Central memory CD8-positive, alpha-beta T cell (primary cell): ENCODE measurements at regions not wholly inside any gene's neighbourhood (a gene's known extent, or its start where the extent isn't known, plus 50 kb on each side); places are given as distances from the start of the nearest gene placed in this dataset.
"Not testable (repeated sequence)": the region's sequence is repeated elsewhere in the genome, so short reads cannot be mapped to it uniquely, and the experiment has no call there.

ENCODE experiments used
- ATAC-seq: fragments of 150-1000 bp; cut with Tn5 transposase; replicated peaks from 2 replicates; pipeline ENCODE4 v1.10.0; 2022; ENCODE audit warnings: mild to moderate bottlenecking, moderate FRiP score, moderate number of reproducible peaks; ENCODE audit not compliant: poor library complexity, severe bottlenecking; ENCODE audit errors: extremely low read depth
- DNase-seq, 2 donors: peaks; one replicate each; pipeline ENCODE4 v3.0.0; 2021; ENCODE audit warnings: low spot score in 2 of 2
- H3K27ac Mint-ChIP-seq: one replicate; pipeline ENCODE4 v1.8.0; 2022; ENCODE audit warnings: low read depth, mild to moderate bottlenecking, moderate library complexity, mixed read lengths
- H3K27me3 Mint-ChIP-seq: one replicate; pipeline ENCODE4 v1.8.0; 2022; ENCODE audit warnings: mixed read lengths
- H3K36me3 Mint-ChIP-seq: one replicate; pipeline ENCODE4 v1.8.0; 2022; ENCODE audit warnings: mild to moderate bottlenecking, moderate library complexity, mixed read lengths; ENCODE audit not compliant: insufficient read depth
- H3K4me1 Mint-ChIP-seq: one replicate; pipeline ENCODE4 v1.8.0; 2022; ENCODE audit warnings: mixed read lengths
- H3K4me3 Mint-ChIP-seq: one replicate; pipeline ENCODE4 v1.8.0; 2022; ENCODE audit warnings: mild to moderate bottlenecking, moderate library complexity, mixed read lengths
- H3K9me3 Mint-ChIP-seq: one replicate; pipeline ENCODE4 v1.8.0; 2022; ENCODE audit warnings: mixed read lengths

DNA sequence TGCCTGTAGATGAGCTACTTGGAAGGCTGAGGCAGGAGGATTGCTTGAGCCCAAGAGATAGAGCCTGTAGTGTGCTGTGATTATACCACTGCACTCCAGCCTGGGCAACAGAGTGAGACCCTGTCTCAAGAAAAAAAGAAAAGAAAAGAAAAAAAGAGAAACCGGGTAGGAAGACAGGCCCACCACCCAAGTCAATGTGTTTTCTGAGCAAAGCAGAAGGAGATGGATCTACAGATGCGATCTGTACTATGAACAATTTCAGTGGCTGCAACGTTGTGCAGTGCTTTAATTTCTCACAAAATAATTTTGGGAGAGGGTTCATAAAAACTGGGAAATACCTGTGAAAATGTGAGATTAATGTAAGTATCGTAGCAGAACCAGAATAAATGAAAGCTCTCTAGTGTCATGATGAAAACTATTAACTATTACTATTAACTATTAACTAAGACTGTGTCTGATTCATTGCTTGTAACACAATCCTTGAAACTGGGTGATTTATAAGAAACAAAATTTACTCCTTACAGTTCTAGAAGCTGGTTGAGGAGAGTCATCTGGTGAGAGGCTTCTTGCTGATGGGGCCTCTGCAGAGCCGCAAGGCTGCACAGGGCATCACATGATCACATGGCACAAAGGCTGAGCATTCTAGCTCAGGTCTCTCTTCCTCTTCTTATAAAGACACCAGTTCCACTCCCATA lies 233.1 kb upstream of the ZNF217 start:
- Mint-ChIP-seq H3K4me3 (no peak overlapping the region), H3K27ac (peak overlapping the region; percentile 61), H3K4me1 (peaks cover 48% of the 10 kb centered on the region), H3K9me3 (no peaks in the 10 kb centered on the region), H3K36me3 (no peaks in the 10 kb centered on the region), H3K27me3 (no peaks in the 10 kb centered on the region)
- ATAC-seq (no peak), DNase-seq (no peak)

DNA sequence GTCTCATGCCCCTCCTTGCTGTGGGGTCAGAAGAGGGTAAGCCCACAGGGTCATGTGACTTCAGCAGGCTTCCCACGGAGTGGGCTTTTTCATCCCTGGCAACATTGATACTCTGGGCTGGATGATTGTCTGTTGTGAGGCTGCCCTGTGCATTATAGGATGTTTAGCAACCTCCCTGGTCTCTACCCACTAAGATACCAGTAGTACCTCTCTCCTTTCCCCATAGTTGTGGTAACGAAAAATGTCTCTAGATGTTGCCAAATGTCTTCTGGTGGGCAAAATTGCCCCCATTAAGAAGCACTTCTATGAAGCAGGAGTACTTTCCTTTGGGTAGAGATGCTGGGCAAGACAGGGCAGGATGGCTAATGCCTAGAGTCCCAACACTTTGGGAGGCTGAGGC lies 232.5 kb upstream of the ZNF217 start:
- no peaks in the 10 kb centered on the region for H3K9me3 Mint-ChIP-seq
- H3K27me3 Mint-ChIP-seq, result no peaks in the 10 kb centered on the region
- H3K27ac Mint-ChIP-seq, result peak overlapping the region; percentile 61
- DNase-seq, result no peak
- H3K36me3 Mint-ChIP-seq, result no peaks in the 10 kb centered on the region
- no peak overlapping the region for H3K4me3 Mint-ChIP-seq
- no peak for ATAC-seq
- H3K4me1 Mint-ChIP-seq, result peaks cover 48% of the 10 kb centered on the region

DNA sequence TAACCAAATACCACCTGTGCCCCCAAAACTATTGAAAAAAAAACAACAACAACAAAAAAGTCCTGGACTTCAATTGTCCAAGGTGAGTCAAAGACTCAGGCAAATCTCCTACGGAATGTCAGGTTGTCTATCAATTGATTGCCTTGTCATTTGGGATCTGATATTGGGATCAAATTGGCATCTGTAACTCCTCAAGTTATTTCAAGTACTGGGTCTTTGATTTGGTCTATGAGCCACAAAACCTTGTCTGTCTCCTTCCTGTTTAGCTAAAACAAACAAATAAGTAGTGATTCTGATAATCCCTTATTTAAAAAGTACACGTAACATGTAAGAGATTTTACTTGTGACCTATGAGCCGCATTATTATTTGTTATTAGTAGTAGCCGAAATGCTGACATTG lies 231.6 kb upstream of the ZNF217 start:
- Mint-ChIP-seq H3K4me3 (no peak overlapping the region), H3K36me3 (no peaks in the 10 kb centered on the region), H3K9me3 (no peaks in the 10 kb centered on the region), H3K27ac (no peak overlapping the region), H3K4me1 (peaks cover 45% of the 10 kb centered on the region), H3K27me3 (no peaks in the 10 kb centered on the region)
- no peak for DNase-seq
- no peak for ATAC-seq

- Mint-ChIP-seq H3K4me1 (peaks cover 40% of the 10 kb centered on the region), H3K27ac (no peak overlapping the region), H3K27me3 (no peaks in the 10 kb centered on the region), H3K36me3 (no peaks in the 10 kb centered on the region), H3K4me3 (no peak overlapping the region), H3K9me3 (no peaks in the 10 kb centered on the region)
- DNase-seq (no peak), ATAC-seq (no peak)
Measured at GRCh38 chr20:53824779-53825178, 231.1 kb upstream of the ZNF217 start.

- peaks cover 1% of the 10 kb centered on the region for H3K36me3 Mint-ChIP-seq
- no peak for ATAC-seq
- H3K27me3 Mint-ChIP-seq, result no peaks in the 10 kb centered on the region
- no peak overlapping the region for H3K4me3 Mint-ChIP-seq
- H3K27ac Mint-ChIP-seq, result peak overlapping the region; percentile 52
- H3K4me1 Mint-ChIP-seq, result peaks cover 33% of the 10 kb centered on the region
- no peak for DNase-seq
- no peaks in the 10 kb centered on the region for H3K9me3 Mint-ChIP-seq
Measured at GRCh38 chr20:53823121-53823764, 229.6 kb upstream of the ZNF217 start.

- no peak overlapping the region for H3K4me3 Mint-ChIP-seq
- H3K36me3 Mint-ChIP-seq, result peaks cover 1% of the 10 kb centered on the region
- H3K27me3 Mint-ChIP-seq, result no peaks in the 10 kb centered on the region
- H3K4me1 Mint-ChIP-seq, result peaks cover 33% of the 10 kb centered on the region
- H3K27ac Mint-ChIP-seq, result no peak overlapping the region
- ATAC-seq (no peak), DNase-seq (no peak)
- no peaks in the 10 kb centered on the region for H3K9me3 Mint-ChIP-seq
Measured at GRCh38 chr20:53822534-53822933, 228.9 kb upstream of the ZNF217 start.

DNA sequence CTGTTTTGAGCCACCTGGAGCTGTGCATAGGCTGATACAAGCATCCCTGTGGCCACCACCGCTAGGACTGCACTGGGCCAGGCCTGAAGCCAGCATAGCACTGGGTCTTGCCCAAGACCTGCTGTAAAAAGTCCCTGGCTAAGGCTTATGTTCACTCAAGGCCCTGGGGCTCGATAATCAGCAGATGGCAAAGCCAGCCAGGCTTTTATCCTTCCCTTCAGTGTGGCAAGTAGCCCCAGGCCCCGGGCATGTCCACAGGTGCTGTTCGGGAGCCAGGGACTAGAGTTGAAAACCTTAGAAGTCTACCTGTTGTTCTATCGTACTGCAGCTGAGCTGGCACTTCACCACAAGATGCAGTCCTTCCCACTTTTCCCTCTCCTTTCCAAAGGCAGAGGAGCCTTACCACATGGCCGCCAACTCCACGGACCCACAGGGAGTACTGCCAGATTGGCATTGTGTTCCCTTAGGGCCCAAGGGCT lies 226.4 kb upstream of the ZNF217 start:
- DNase-seq (no peak), ATAC-seq (no peak)
- no peaks in the 10 kb centered on the region for H3K27me3 Mint-ChIP-seq
- H3K4me3 Mint-ChIP-seq, result no peak overlapping the region
- H3K36me3 Mint-ChIP-seq, result peaks cover 3% of the 10 kb centered on the region
- H3K4me1 Mint-ChIP-seq, result peaks cover 41% of the 10 kb centered on the region
- H3K9me3 Mint-ChIP-seq, result no peaks in the 10 kb centered on the region
- H3K27ac Mint-ChIP-seq, result no peak overlapping the region

GRCh38 chr20:53818457-53819177 lies 225.0 kb upstream of the ZNF217 start:
- Mint-ChIP-seq H3K27me3 (no peaks in the 10 kb centered on the region), H3K36me3 (peaks cover 5% of the 10 kb centered on the region), H3K4me1 (peaks cover 49% of the 10 kb centered on the region), H3K4me3 (no peak overlapping the region), H3K9me3 (no peaks in the 10 kb centered on the region), H3K27ac (peak overlapping the region; percentile 79)
- no peak for DNase-seq
- ATAC-seq, result no peak

DNA sequence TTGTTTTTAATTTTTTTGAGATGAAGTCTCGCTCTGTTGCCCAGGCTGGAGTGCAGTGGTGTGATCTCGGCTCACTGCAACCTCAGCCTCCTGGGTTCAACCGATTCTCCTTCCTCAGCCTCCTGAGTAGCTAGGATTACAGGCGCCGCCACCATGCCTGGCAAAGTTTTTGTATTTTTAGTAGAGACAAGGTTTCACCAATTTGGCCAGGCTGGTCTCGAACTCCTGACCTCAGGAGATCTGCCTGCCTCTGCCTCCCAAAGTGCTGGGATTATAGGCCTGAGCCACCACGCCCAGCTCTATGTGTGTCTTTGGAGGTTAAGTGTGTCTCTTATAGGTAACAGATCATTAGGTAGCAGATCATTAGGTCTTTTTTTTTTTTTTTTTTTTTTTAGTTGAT lies 223.9 kb upstream of the ZNF217 start:
- H3K36me3 Mint-ChIP-seq, H3K9me3 Mint-ChIP-seq, ATAC-seq, H3K27me3 Mint-ChIP-seq, DNase-seq: not testable (repeated sequence)
- Mint-ChIP-seq H3K27ac (peak overlapping the region; percentile 79), H3K4me1 (peaks cover 50% of the 10 kb centered on the region), H3K4me3 (peak overlapping the region; percentile 19)

DNA sequence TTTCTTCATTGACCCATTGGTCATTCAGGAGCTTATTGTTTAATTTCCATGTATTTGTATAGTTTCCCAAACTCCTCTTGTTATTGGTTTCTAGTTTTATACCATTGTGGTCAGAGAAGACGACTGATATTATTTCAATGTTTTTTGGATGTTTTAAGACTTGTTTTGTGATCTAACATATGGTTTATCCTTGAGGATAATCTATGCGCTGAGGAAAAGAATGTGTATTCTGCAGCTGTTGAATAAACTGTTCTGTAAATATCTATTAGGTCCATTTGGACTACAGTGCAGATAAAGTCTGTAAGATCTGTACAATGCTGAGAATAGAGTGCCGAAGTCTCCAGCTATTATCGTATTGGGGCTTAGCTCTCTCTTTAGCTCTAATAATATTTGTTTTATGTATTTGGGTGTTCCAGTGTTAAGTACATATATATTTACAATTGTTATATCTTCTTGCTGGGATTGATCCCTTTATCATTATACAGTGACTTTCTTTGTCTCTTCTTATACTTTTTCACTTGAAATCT lies 223.3 kb upstream of the ZNF217 start:
- ATAC-seq (no peak), DNase-seq (no peak)
- Mint-ChIP-seq H3K9me3 (no peaks in the 10 kb centered on the region), H3K27ac (peak overlapping the region; percentile 79), H3K4me1 (peaks cover 50% of the 10 kb centered on the region), H3K4me3 (no peak overlapping the region), H3K36me3 (peaks cover 5% of the 10 kb centered on the region), H3K27me3 (no peaks in the 10 kb centered on the region)

DNA sequence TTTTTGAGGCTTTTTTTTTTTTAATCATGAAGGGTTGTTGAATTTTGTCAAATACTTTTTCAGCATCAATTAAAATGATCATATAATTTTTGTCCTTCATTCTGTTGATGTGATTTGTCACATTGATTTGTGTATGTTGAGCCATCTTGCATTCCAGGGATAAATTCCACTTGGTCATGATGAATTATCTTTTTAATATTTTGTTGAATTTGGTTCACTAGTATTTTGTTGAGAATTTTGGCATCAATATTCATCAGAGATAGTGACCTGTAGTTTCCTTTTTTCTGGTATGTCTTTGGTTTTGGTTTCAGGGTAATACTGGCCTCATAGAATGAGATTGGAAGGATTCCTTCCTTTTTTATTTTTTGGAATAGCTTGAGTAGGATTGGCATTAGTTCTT lies 221.9 kb upstream of the ZNF217 start:
- peaks cover 5% of the 10 kb centered on the region for H3K36me3 Mint-ChIP-seq
- no peak for ATAC-seq
- peak overlapping the region; percentile 22 for H3K4me3 Mint-ChIP-seq
- H3K4me1 Mint-ChIP-seq, result peaks cover 50% of the 10 kb centered on the region
- H3K27ac Mint-ChIP-seq, result peak overlapping the region; percentile 79
- H3K27me3 Mint-ChIP-seq, result no peaks in the 10 kb centered on the region
- no peaks in the 10 kb centered on the region for H3K9me3 Mint-ChIP-seq
- no peak for DNase-seq

GRCh38 chr20:53814060-53814459 lies 220.4 kb upstream of the ZNF217 start:
- no peaks in the 10 kb centered on the region for H3K9me3 Mint-ChIP-seq
- peaks cover 5% of the 10 kb centered on the region for H3K36me3 Mint-ChIP-seq
- peaks cover 53% of the 10 kb centered on the region for H3K4me1 Mint-ChIP-seq
- peak overlapping the region; percentile 79 for H3K27ac Mint-ChIP-seq
- DNase-seq, result no peak
- H3K4me3 Mint-ChIP-seq, result peak overlapping the region; percentile 22
- no peaks in the 10 kb centered on the region for H3K27me3 Mint-ChIP-seq
- no peak for ATAC-seq
